Right lobe of liver (tissue), 4 donors: ENCODE measurements at regions not wholly inside any gene's neighbourhood (a gene's known extent, or its start where the extent isn't known, plus 50 kb on each side); places are given as distances from the start of the nearest gene placed in this dataset.
"Not testable (repeated sequence)": the region's sequence is repeated elsewhere in the genome, so short reads cannot be mapped to it uniquely, and the experiment has no call there.

Experiments
- CTCF ChIP-seq, 4 donors: fragments of 200-600 bp in 3 of 4; fragments of 450-650 bp in 1 of 4; IDR thresholded peaks; one replicate each; pipeline versions ENCODE4 v1.5.1 to v1.8.0; 2016 to 2022; ENCODE audit warnings: antibody characterized with exemption in 4 of 4, mild to moderate bottlenecking in 2 of 4
- POLR2A ChIP-seq: fragments of 450-650 bp; IDR thresholded peaks from one replicate; pipeline ENCODE4 v1.6.1; 2017; ENCODE audit warnings: antibody characterized with exemption, mild to moderate bottlenecking
- donor health status: DM: no; HTN: no; CAD: no.
- donor health status: DM: no; HTN: no; CAD: no.
- donor health status: DM: no; HTN: yes; CAD: no.

- not testable (repeated sequence) for TF ChIP-seq CTCF (IDR thresholded peaks at IDR 0.05); POLR2A
These were observed 306.9 kb downstream of the TSPY2 start for GRCh38 chrY:6552930-6553329.
